Liver (tissue), 8 donors: ENCODE measurements at regions not wholly inside any gene's neighbourhood (a gene's known extent, or its start where the extent isn't known, plus 50 kb on each side); places are given as distances from the start of the nearest gene placed in this dataset.

ENCODE experiments used
- DNase-seq: peaks from one replicate; pipeline ENCODE4 v3.0.0-alpha.2; 2017; ENCODE audit warnings: low spot score
- H3K27ac ChIP-seq, 2 donors: one replicate each; pipeline ENCODE4 v1.7.0; 2013; ENCODE audit warnings: inconsistent platforms in 2 of 2, low read length in 2 of 2, control low read depth in 1 of 2, low read depth in 1 of 2, mild to moderate bottlenecking in 1 of 2
- H3K27me3 ChIP-seq, 4 donors: one replicate each; pipeline versions ENCODE4 v1.6.1 to v1.7.0; 2013; ENCODE audit warnings: low read length in 3 of 4, inconsistent platforms in 1 of 4, mild to moderate bottlenecking in 1 of 4, moderate library complexity in 1 of 4; ENCODE audit not compliant: control insufficient read depth in 4 of 4, insufficient read depth in 4 of 4
- H3K36me3 ChIP-seq, 4 donors: one replicate each; pipeline versions ENCODE4 v1.6.1 to v1.7.0; 2013; ENCODE audit warnings: low read length in 3 of 4, mild to moderate bottlenecking in 3 of 4, low read depth in 1 of 4, moderate library complexity in 1 of 4; ENCODE audit not compliant: control insufficient read depth in 4 of 4, insufficient read depth in 3 of 4
- H3K4me1 ChIP-seq, 4 donors: one replicate each; pipeline versions ENCODE4 v1.6.1 to v1.7.0; 2013; ENCODE audit warnings: low read length in 3 of 4, mild to moderate bottlenecking in 3 of 4, moderate library complexity in 1 of 4; ENCODE audit not compliant: control insufficient read depth in 4 of 4, insufficient read depth in 4 of 4
- H3K4me3 ChIP-seq, 3 donors: one replicate each; pipeline versions ENCODE4 v1.6.1 to v1.7.0; 2013; ENCODE audit warnings: low read length in 3 of 3, control low read depth in 1 of 3, low read depth in 1 of 3, mild to moderate bottlenecking in 1 of 3
- H3K9ac ChIP-seq, 2 donors: one replicate each; pipeline ENCODE4 v1.7.0; 2013; ENCODE audit warnings: low read length in 2 of 2, mild to moderate bottlenecking in 2 of 2, moderate library complexity in 2 of 2, control low read depth in 1 of 2, low read depth in 1 of 2
- H3K9me3 ChIP-seq, 4 donors: one replicate each; pipeline versions ENCODE4 v1.6.1 to v1.7.0; 2013; ENCODE audit warnings: low read length in 3 of 4; ENCODE audit not compliant: control insufficient read depth in 4 of 4
- EGR1 ChIP-seq, 2 donors: IDR thresholded peaks; 2 replicates each; pipeline ENCODE4 v1.6.1; 2016 to 2018; ENCODE audit warnings: antibody characterized with exemption in 2 of 2, low read depth in 2 of 2
- FOXA1 ChIP-seq: IDR thresholded peaks from 2 replicates; pipeline ENCODE4 v1.6.1; 2016; ENCODE audit warnings: antibody characterized with exemption
- FOXA2 ChIP-seq: IDR thresholded peaks from 2 replicates; pipeline ENCODE4 v1.6.1; 2016; ENCODE audit warnings: antibody characterized with exemption
- GABPA ChIP-seq, 2 donors: IDR thresholded peaks in 1 of 2; conservative IDR thresholded peaks in 1 of 2; 2 replicates each; pipeline ENCODE4 v1.6.1; 2016; ENCODE audit warnings: antibody characterized with exemption in 2 of 2, mild to moderate bottlenecking in 1 of 2, moderate library complexity in 1 of 2
- HNF4A ChIP-seq, 2 donors: conservative IDR thresholded peaks; 2 replicates each; pipeline ENCODE4 v1.6.1; 2016; ENCODE audit warnings: antibody characterized with exemption in 2 of 2, mild to moderate bottlenecking in 2 of 2
- HNF4G ChIP-seq: IDR thresholded peaks from 2 replicates; pipeline ENCODE4 v1.6.1; 2016; ENCODE audit warnings: antibody characterized with exemption
- JUND ChIP-seq, 2 donors: IDR thresholded peaks; 2 replicates each; pipeline ENCODE4 v1.6.1; 2016; ENCODE audit warnings: antibody characterized with exemption in 2 of 2
- NR2F2 ChIP-seq: IDR thresholded peaks from 2 replicates; pipeline ENCODE4 v1.6.1; 2016; ENCODE audit warnings: antibody characterized with exemption
- RAD21 ChIP-seq, 2 donors: IDR thresholded peaks; 2 replicates each; pipeline ENCODE4 v1.6.1; 2016; ENCODE audit warnings: antibody characterized with exemption in 2 of 2, mild to moderate bottlenecking in 2 of 2
- SP1 ChIP-seq: IDR thresholded peaks from 2 replicates; pipeline ENCODE4 v1.6.1; 2018; ENCODE audit warnings: antibody characterized with exemption, mild to moderate bottlenecking
- TAF1 ChIP-seq: conservative IDR thresholded peaks from 2 replicates; pipeline ENCODE4 v1.6.1; 2016; ENCODE audit warnings: antibody characterized with exemption, mild to moderate bottlenecking
- YY1 ChIP-seq: IDR thresholded peaks from 2 replicates; pipeline ENCODE4 v1.6.1; 2016; ENCODE audit warnings: antibody characterized with exemption, mild to moderate bottlenecking
- WGBS: extraction: QIAGEN DNeasy Blood & Tissue Kit; methylation state at CpG from one replicate; pipeline ENCODE4 v1.1.7; 2013; 5-methylcytosine and 5-hydroxymethylcytosine counted together
- TF ChIP-seq, protein P1 (sequence below): IDR thresholded peaks from 2 replicates; pipeline ENCODE4 v1.6.1; 2016; ENCODE audit warnings: antibody characterized with exemption
- TF ChIP-seq, protein P2 (sequence below): fragments of 150-350 bp; IDR thresholded peaks from 2 replicates; pipeline ENCODE4 v1.5.1; 2017; ENCODE audit warnings: improper control_type of control experiment, low read depth, low read length; ENCODE audit not compliant: missing input control
- TF ChIP-seq, protein P3 (sequence below): IDR thresholded peaks from 2 replicates; pipeline ENCODE4 v1.6.1; 2016; ENCODE audit warnings: antibody characterized with exemption
- TF ChIP-seq, protein P4 (sequence below): IDR thresholded peaks from 2 replicates; pipeline ENCODE4 v1.6.1; 2016; ENCODE audit warnings: antibody characterized with exemption
- TF ChIP-seq, protein P5 (sequence below): IDR thresholded peaks from 2 replicates; pipeline ENCODE4 v1.6.1; 2016; ENCODE audit warnings: antibody characterized with exemption, mild to moderate bottlenecking
- donor health status: healthy.
- donor health status: healthy.
- donor health status: healthy.
- donor health status: healthy.
- donor health status: healthy.

DNA sequence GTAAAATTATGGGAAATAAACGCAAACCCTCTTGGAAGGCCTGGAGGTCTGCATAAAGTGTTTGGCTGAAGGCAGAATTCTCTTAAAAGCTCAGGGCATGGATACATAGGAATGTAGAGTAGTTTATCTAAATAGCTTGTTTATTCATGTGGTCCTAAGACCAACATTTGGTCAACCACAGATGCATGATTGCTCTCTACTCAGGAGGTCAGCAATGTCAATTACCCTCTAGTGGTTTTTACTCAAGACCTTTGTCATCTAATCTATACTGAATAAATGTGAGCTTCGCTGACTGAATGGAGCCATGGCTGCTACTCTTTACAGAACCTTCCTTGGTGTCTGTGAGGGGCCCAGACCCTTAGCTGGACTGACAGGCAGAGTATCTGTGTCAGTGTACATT, 139.8 kb downstream of the ATL2 start:
- 93% methylated on average over 2 of the region's 2 CpGs for WGBS
- H3K9ac ChIP-seq = no peak overlapping the region

More for the DNA sequence above, 139.8 kb downstream of the ATL2 start:
- no peak for DNase-seq
- H3K36me3 ChIP-seq = no peaks in the 10 kb centered on the region
- H3K4me1 ChIP-seq = no peaks in the 10 kb centered on the region
- TF ChIP-seq, protein P1, sequence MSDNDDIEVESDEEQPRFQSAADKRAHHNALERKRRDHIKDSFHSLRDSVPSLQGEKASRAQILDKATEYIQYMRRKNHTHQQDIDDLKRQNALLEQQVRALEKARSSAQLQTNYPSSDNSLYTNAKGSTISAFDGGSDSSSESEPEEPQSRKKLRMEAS = no peak
- TF ChIP-seq TAF1 (no peak), FOXA2 (no peak), GABPA (IDR thresholded peaks at IDR 0.05 in 1 of 2, conservative IDR thresholded peaks at IDR 0.05 in 1 of 2) (no peak), FOXA1 (no peak), YY1 (no peak), SP1 (no peak), RAD21 (IDR thresholded peaks at IDR 0.05) (no peak), EGR1 (IDR thresholded peaks at IDR 0.05; ENCODE audit: low read depth in 2 of 2) (no peak), HNF4A (conservative IDR thresholded peaks at IDR 0.05) (no peak), NR2F2 (no peak), HNF4G (no peak), JUND (IDR thresholded peaks at IDR 0.05) (no peak)
- TF ChIP-seq, protein P2, sequence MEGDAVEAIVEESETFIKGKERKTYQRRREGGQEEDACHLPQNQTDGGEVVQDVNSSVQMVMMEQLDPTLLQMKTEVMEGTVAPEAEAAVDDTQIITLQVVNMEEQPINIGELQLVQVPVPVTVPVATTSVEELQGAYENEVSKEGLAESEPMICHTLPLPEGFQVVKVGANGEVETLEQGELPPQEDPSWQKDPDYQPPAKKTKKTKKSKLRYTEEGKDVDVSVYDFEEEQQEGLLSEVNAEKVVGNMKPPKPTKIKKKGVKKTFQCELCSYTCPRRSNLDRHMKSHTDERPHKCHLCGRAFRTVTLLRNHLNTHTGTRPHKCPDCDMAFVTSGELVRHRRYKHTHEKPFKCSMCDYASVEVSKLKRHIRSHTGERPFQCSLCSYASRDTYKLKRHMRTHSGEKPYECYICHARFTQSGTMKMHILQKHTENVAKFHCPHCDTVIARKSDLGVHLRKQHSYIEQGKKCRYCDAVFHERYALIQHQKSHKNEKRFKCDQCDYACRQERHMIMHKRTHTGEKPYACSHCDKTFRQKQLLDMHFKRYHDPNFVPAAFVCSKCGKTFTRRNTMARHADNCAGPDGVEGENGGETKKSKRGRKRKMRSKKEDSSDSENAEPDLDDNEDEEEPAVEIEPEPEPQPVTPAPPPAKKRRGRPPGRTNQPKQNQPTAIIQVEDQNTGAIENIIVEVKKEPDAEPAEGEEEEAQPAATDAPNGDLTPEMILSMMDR = no peak
- TF ChIP-seq, protein P3, sequence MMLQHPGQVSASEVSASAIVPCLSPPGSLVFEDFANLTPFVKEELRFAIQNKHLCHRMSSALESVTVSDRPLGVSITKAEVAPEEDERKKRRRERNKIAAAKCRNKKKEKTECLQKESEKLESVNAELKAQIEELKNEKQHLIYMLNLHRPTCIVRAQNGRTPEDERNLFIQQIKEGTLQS = no peak
- TF ChIP-seq, protein P4, sequence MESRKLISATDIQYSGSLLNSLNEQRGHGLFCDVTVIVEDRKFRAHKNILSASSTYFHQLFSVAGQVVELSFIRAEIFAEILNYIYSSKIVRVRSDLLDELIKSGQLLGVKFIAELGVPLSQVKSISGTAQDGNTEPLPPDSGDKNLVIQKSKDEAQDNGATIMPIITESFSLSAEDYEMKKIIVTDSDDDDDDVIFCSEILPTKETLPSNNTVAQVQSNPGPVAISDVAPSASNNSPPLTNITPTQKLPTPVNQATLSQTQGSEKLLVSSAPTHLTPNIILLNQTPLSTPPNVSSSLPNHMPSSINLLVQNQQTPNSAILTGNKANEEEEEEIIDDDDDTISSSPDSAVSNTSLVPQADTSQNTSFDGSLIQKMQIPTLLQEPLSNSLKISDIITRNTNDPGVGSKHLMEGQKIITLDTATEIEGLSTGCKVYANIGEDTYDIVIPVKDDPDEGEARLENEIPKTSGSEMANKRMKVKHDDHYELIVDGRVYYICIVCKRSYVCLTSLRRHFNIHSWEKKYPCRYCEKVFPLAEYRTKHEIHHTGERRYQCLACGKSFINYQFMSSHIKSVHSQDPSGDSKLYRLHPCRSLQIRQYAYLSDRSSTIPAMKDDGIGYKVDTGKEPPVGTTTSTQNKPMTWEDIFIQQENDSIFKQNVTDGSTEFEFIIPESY = no peak
- TF ChIP-seq, protein P5, sequence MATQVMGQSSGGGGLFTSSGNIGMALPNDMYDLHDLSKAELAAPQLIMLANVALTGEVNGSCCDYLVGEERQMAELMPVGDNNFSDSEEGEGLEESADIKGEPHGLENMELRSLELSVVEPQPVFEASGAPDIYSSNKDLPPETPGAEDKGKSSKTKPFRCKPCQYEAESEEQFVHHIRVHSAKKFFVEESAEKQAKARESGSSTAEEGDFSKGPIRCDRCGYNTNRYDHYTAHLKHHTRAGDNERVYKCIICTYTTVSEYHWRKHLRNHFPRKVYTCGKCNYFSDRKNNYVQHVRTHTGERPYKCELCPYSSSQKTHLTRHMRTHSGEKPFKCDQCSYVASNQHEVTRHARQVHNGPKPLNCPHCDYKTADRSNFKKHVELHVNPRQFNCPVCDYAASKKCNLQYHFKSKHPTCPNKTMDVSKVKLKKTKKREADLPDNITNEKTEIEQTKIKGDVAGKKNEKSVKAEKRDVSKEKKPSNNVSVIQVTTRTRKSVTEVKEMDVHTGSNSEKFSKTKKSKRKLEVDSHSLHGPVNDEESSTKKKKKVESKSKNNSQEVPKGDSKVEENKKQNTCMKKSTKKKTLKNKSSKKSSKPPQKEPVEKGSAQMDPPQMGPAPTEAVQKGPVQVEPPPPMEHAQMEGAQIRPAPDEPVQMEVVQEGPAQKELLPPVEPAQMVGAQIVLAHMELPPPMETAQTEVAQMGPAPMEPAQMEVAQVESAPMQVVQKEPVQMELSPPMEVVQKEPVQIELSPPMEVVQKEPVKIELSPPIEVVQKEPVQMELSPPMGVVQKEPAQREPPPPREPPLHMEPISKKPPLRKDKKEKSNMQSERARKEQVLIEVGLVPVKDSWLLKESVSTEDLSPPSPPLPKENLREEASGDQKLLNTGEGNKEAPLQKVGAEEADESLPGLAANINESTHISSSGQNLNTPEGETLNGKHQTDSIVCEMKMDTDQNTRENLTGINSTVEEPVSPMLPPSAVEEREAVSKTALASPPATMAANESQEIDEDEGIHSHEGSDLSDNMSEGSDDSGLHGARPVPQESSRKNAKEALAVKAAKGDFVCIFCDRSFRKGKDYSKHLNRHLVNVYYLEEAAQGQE = no peak
- no peaks in the 10 kb centered on the region for H3K27me3 ChIP-seq
- no peak overlapping the region for H3K27ac ChIP-seq
- no peak overlapping the region for H3K4me3 ChIP-seq
- no peaks in the 10 kb centered on the region for H3K9me3 ChIP-seq
